H9 (cell line): ENCODE measurements at regions not wholly inside any gene's neighbourhood (a gene's known extent, or its start where the extent isn't known, plus 50 kb on each side); places are given as distances from the start of the nearest gene placed in this dataset.
A peak's percentile ranks its signal among the peaks of the same experiment; 100 is the strongest.
"Not testable (repeated sequence)": the region's sequence is repeated elsewhere in the genome, so short reads cannot be mapped to it uniquely, and the experiment has no call there.

Experiments
- DNase-seq: peaks from one replicate; pipeline ENCODE4 v3.0.0-alpha.2; 2017
- H2AFZ ChIP-seq: one replicate; pipeline ENCODE4 v1.6.1; 2013; ENCODE audit warnings: mild to moderate bottlenecking, low read length, control low read depth, moderate library complexity
- H2AK5ac ChIP-seq: 2 replicates; pipeline ENCODE4 v1.6.1; 2013; ENCODE audit warnings: low read length, control low read depth, mixed read lengths; ENCODE audit not compliant: insufficient read length
- H2BK120ac ChIP-seq: one replicate; pipeline ENCODE4 v1.6.1; 2013; ENCODE audit warnings: low read depth, mild to moderate bottlenecking, low read length, control low read depth, inconsistent platforms; ENCODE audit not compliant: poor library complexity, severe bottlenecking
- H2BK12ac ChIP-seq: 2 replicates; pipeline ENCODE4 v1.6.1; 2013; ENCODE audit warnings: low read length, control low read depth, mixed read lengths, low read depth; ENCODE audit not compliant: insufficient read length
- H2BK15ac ChIP-seq: 2 replicates; pipeline ENCODE4 v1.6.1; 2013; ENCODE audit warnings: low read depth, low read length, control low read depth
- H2BK20ac ChIP-seq: one replicate; pipeline ENCODE4 v1.6.1; 2013; ENCODE audit warnings: low read depth, mild to moderate bottlenecking, low read length, control low read depth, inconsistent platforms; ENCODE audit not compliant: poor library complexity, severe bottlenecking
- H2BK5ac ChIP-seq: 2 replicates; pipeline ENCODE4 v1.6.1; 2013; ENCODE audit warnings: low read length, control low read depth, mixed read lengths; ENCODE audit not compliant: insufficient read length
- H3K14ac ChIP-seq: 2 replicates; pipeline ENCODE4 v1.6.1; 2013; ENCODE audit warnings: low read length, control low read depth; ENCODE audit not compliant: insufficient read depth
- H3K18ac ChIP-seq: 2 replicates; pipeline ENCODE4 v1.6.1; 2013; ENCODE audit warnings: low read depth, mild to moderate bottlenecking, mixed read lengths, low read length, control low read depth; ENCODE audit not compliant: insufficient read length
- H3K23ac ChIP-seq: 2 replicates; pipeline ENCODE4 v1.6.1; 2013; ENCODE audit warnings: low read length, control low read depth, mixed read lengths, low read depth; ENCODE audit not compliant: insufficient read length
- H3K23me2 ChIP-seq: 2 replicates; pipeline ENCODE4 v1.6.1; 2013; ENCODE audit warnings: low read depth, mild to moderate bottlenecking, mixed read lengths, low read length, control low read depth; ENCODE audit not compliant: insufficient read length, poor library complexity, severe bottlenecking
- H3K27ac ChIP-seq: 2 replicates; pipeline ENCODE4 v1.5.1; 2013; ENCODE audit warnings: low read length, control low read depth, mixed read lengths, low read depth; ENCODE audit not compliant: insufficient read length
- H3K27me3 ChIP-seq: 2 replicates; pipeline ENCODE4 v1.6.1; 2013; ENCODE audit warnings: low read length, control low read depth, inconsistent platforms; ENCODE audit not compliant: insufficient read depth
- H3K4ac ChIP-seq: 2 replicates; pipeline ENCODE4 v1.6.1; 2013; ENCODE audit warnings: low read depth, mild to moderate bottlenecking, control low read depth, inconsistent platforms, low read length, moderate library complexity
- H3K4me1 ChIP-seq: 2 replicates; pipeline ENCODE4 v1.6.1; 2013; ENCODE audit warnings: low read length, control low read depth, inconsistent platforms; ENCODE audit not compliant: insufficient read depth
- H3K4me2 ChIP-seq: 2 replicates; pipeline ENCODE4 v1.6.1; 2013; ENCODE audit warnings: low read length, control low read depth, mixed read lengths; ENCODE audit not compliant: insufficient read length, insufficient read depth
- H3K56ac ChIP-seq: 2 replicates; pipeline ENCODE4 v1.6.1; 2013; ENCODE audit warnings: low read depth, mild to moderate bottlenecking, mixed read lengths, low read length, control low read depth; ENCODE audit not compliant: insufficient read length
- H3K79me1 ChIP-seq: 2 replicates; pipeline ENCODE4 v1.6.1; 2013; ENCODE audit warnings: low read depth, mild to moderate bottlenecking, moderate library complexity, low read length, control low read depth, inconsistent platforms; ENCODE audit not compliant: insufficient read depth, poor library complexity, severe bottlenecking
- H3K79me2 ChIP-seq: 2 replicates; pipeline ENCODE4 v1.6.1; 2013; ENCODE audit warnings: low read length, control low read depth, inconsistent platforms; ENCODE audit not compliant: insufficient read depth
- H3K9ac ChIP-seq: 2 replicates; pipeline ENCODE4 v1.6.1; 2013; ENCODE audit warnings: low read length, control low read depth, mixed read lengths; ENCODE audit not compliant: insufficient read length; ENCODE audit errors: extremely low read depth
- H3K9me3 ChIP-seq: one replicate; pipeline ENCODE4 v1.6.1; 2013; ENCODE audit warnings: low read depth, low read length, inconsistent platforms; ENCODE audit not compliant: control insufficient read depth
- H3T11ph ChIP-seq: one replicate; pipeline ENCODE4 v1.6.1; 2013; ENCODE audit warnings: mild to moderate bottlenecking, low read length, control low read depth, inconsistent platforms
- H4K20me1 ChIP-seq: one replicate; pipeline ENCODE4 v1.6.1; 2013; ENCODE audit not compliant: control insufficient read depth, insufficient read length, insufficient read depth
- H4K5ac ChIP-seq: 2 replicates; pipeline ENCODE4 v1.6.1; 2013; ENCODE audit warnings: low read depth, mild to moderate bottlenecking, mixed read lengths, low read length, control low read depth; ENCODE audit not compliant: insufficient read length
- H4K8ac ChIP-seq: replicated peaks from 2 replicates; pipeline ENCODE4 v1.6.1; 2013; ENCODE audit warnings: low read length, control low read depth, mixed read lengths, low read depth; ENCODE audit not compliant: insufficient read length
- H4K91ac ChIP-seq: 2 replicates; pipeline ENCODE4 v1.6.1; 2013; ENCODE audit warnings: low read depth, mild to moderate bottlenecking, moderate library complexity, mixed read lengths, low read length, control low read depth; ENCODE audit not compliant: insufficient read length
- H3K27ac Mint-ChIP-seq, 3 experiments: 2 replicates in 2 of 3; 3 replicates in 1 of 3; pipeline ENCODE4 v1.8.0; 2020 to 2021; ENCODE audit warnings: mixed read lengths in 3 of 3, mild to moderate bottlenecking in 1 of 3, moderate library complexity in 1 of 3
- H3K27me3 Mint-ChIP-seq: 2 replicates; pipeline ENCODE4 v1.8.0; 2021; ENCODE audit warnings: low read depth, mild to moderate bottlenecking, moderate library complexity, mixed read lengths
- H3K36me3 Mint-ChIP-seq, 3 experiments: 2 replicates in 2 of 3; 3 replicates in 1 of 3; pipeline ENCODE4 v1.8.0; 2020 to 2021; ENCODE audit warnings: low read depth in 3 of 3, mixed read lengths in 3 of 3; ENCODE audit not compliant: insufficient read depth in 1 of 3
- H3K4me1 Mint-ChIP-seq, 2 experiments: 2 replicates each; pipeline ENCODE4 v1.8.0; 2020; ENCODE audit warnings: mixed read lengths in 2 of 2
- H3K4me3 Mint-ChIP-seq, 2 experiments: 2 replicates in 1 of 2; 3 replicates in 1 of 2; pipeline ENCODE4 v1.8.0; 2020 to 2021; ENCODE audit warnings: mild to moderate bottlenecking in 2 of 2, mixed read lengths in 2 of 2, moderate library complexity in 1 of 2
- H3K9me3 Mint-ChIP-seq, 2 experiments: 2 replicates in 1 of 2; 3 replicates in 1 of 2; pipeline ENCODE4 v1.8.0; 2020; ENCODE audit warnings: mild to moderate bottlenecking in 2 of 2, mixed read lengths in 2 of 2, moderate library complexity in 1 of 2
- WGBS: extraction: QIAGEN DNeasy Blood & Tissue Kit; methylation state at CpG from one replicate; pipeline ENCODE4 v1.1.7; 2013; ENCODE audit warnings: missing lambda C conversion rate, low lambda C conversion rate, mixed read lengths; ENCODE audit not compliant: insufficient read length; ENCODE audit errors: extremely low coverage; 5-methylcytosine and 5-hydroxymethylcytosine counted together
- TF ChIP-seq, protein P1 (sequence below): fragments of 200-600 bp; sonication (generic); conservative IDR thresholded peaks from 3 replicates; pipeline ENCODE4 v1.8.0; 2021; ENCODE audit warnings: antibody characterized with exemption, mild to moderate bottlenecking

DNA sequence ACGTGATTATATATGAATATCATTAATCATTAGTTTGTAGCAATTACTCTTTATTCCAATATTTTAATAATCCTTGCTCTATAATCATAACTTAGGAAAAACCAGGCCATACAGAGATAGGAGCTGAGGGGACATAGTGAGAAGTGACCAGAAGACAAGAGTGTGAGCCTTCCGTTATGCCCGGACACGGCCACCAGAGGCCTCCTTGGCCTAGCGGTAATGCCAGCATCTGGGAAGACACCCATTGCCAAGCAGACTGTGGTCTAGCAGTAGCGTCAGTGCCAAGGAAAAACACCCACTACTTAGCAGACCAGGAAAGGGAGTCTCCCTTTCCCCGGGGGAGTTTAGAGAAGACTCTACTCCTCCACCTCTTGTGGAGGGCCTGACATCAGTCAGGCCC, 66.6 kb upstream of the MSH6 start:
- WGBS = no CpG with 5 or more reads among the region's 7 CpGs
- H3K23ac ChIP-seq, H3K4me1 ChIP-seq, H3K27ac Mint-ChIP-seq, H2BK120ac ChIP-seq, H2AFZ ChIP-seq, H2BK5ac ChIP-seq, H3K79me2 ChIP-seq, H3K4me3 Mint-ChIP-seq, H2AK5ac ChIP-seq, H3K27me3 Mint-ChIP-seq, H3K79me1 ChIP-seq, H2BK20ac ChIP-seq, H3K27ac ChIP-seq, H4K20me1 ChIP-seq, H3K9ac ChIP-seq, H3K4me2 ChIP-seq, H3K9me3 ChIP-seq, H3K23me2 ChIP-seq, H3T11ph ChIP-seq, H3K56ac ChIP-seq, H2BK12ac ChIP-seq, H2BK15ac ChIP-seq, H3K4ac ChIP-seq, H4K91ac ChIP-seq, H3K4me1 Mint-ChIP-seq, H3K14ac ChIP-seq, H4K5ac ChIP-seq, H3K27me3 ChIP-seq, H4K8ac ChIP-seq, H3K18ac ChIP-seq: not testable (repeated sequence)
- Mint-ChIP-seq H3K9me3 (peaks cover 18 to 20% of the 10 kb centered on the region in 2 experiments), H3K36me3 (peaks cover 10 to 22% (median 13%) of the 10 kb centered on the region in 3 experiments)
- peak; percentile 39 for DNase-seq
- TF ChIP-seq, protein P1, sequence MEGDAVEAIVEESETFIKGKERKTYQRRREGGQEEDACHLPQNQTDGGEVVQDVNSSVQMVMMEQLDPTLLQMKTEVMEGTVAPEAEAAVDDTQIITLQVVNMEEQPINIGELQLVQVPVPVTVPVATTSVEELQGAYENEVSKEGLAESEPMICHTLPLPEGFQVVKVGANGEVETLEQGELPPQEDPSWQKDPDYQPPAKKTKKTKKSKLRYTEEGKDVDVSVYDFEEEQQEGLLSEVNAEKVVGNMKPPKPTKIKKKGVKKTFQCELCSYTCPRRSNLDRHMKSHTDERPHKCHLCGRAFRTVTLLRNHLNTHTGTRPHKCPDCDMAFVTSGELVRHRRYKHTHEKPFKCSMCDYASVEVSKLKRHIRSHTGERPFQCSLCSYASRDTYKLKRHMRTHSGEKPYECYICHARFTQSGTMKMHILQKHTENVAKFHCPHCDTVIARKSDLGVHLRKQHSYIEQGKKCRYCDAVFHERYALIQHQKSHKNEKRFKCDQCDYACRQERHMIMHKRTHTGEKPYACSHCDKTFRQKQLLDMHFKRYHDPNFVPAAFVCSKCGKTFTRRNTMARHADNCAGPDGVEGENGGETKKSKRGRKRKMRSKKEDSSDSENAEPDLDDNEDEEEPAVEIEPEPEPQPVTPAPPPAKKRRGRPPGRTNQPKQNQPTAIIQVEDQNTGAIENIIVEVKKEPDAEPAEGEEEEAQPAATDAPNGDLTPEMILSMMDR = peak; percentile 57
